ENCODE measurements at regions not wholly inside any gene's neighbourhood (a gene's known extent, or its start where the extent isn't known, plus 50 kb on each side); places are given as distances from the start of the nearest gene placed in this dataset.

DNA sequence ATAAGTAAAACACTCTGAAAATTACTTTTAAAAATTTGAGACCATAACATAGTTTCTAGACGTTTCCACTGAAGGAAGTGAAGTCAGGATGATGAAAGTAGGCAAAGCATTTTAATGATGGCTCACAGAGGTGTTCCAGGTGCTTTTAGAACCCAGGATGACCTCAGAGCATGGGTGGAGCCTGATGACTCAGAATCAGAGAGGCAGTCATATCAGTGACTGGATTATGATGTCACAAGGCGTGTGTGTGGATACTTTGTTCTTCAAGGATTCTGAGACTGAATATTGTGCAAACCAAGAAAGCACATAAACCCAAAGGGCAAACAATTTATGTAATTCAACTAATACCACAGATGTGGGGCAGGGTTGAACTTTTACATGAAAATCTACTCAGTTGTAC, 200.2 kb upstream of the FOXN2 start:
- peak; percentile 59 to 92 for DNase-seq (ENCODE audit: low read depth in 2 of 2)
- H3K9me3 ChIP-seq (ENCODE audit: control insufficient read depth, insufficient read depth, low read depth, low read length) = no peaks in the 10 kb centered on the region
- H3K4me3 ChIP-seq (replicated peaks in 1 of 4; ENCODE audit: control extremely low read depth in 1 of 4, insufficient read depth in 1 of 4, low read depth in 3 of 4, low read length in 4 of 4) = no peak overlapping the region
- H3K9ac ChIP-seq (ENCODE audit: insufficient read depth, low read length) = no peak overlapping the region
- no peaks in the 10 kb centered on the region for H4K20me1 ChIP-seq (ENCODE audit: control insufficient read depth, extremely low read depth, insufficient read depth, low read length)
- H2AFZ ChIP-seq (ENCODE audit: low read length) = no peak overlapping the region
- H3K4me2 ChIP-seq (ENCODE audit: extremely low read depth, insufficient read depth, low read length) = no peak overlapping the region
- no peaks in the 10 kb centered on the region for H3K79me2 ChIP-seq (ENCODE audit: control insufficient read depth, insufficient read depth, low read length)
- peaks cover 6% of the 10 kb centered on the region for H3K4me1 ChIP-seq (ENCODE audit: control insufficient read depth, extremely low read depth, insufficient read depth, low read length)
- TF ChIP-seq EZH2 (IDR thresholded peaks at IDR 0.05; ENCODE audit: low read length, missing control alignments) (no peak), CTCF (conservative IDR thresholded peaks at IDR 0.05 in 1 of 2, IDR thresholded peaks at IDR 0.05 in 1 of 2; ENCODE audit: low read depth in 1 of 2, low read length in 2 of 2) (no peak)
- no peaks in the 10 kb centered on the region for H3K27me3 ChIP-seq (ENCODE audit: control insufficient read depth, insufficient read depth, low read length)
- no peak overlapping the region for H3K27ac ChIP-seq (ENCODE audit: insufficient read depth, low read length)
- no peaks in the 10 kb centered on the region for H3K36me3 ChIP-seq (ENCODE audit: control insufficient read depth, insufficient read depth, low read length)

- Histone ChIP-seq H3K4me3 (replicated peaks in 1 of 4; ENCODE audit: control extremely low read depth in 1 of 4, insufficient read depth in 1 of 4, low read depth in 3 of 4, low read length in 4 of 4) (no peak overlapping the region), H3K27me3 (ENCODE audit: control insufficient read depth, insufficient read depth, low read length) (no peaks in the 10 kb centered on the region), H3K79me2 (ENCODE audit: control insufficient read depth, insufficient read depth, low read length) (no peaks in the 10 kb centered on the region), H4K20me1 (ENCODE audit: control insufficient read depth, extremely low read depth, insufficient read depth, low read length) (no peaks in the 10 kb centered on the region), H3K27ac (ENCODE audit: insufficient read depth, low read length) (no peak overlapping the region), H3K4me2 (ENCODE audit: extremely low read depth, insufficient read depth, low read length) (no peak overlapping the region), H3K4me1 (ENCODE audit: control insufficient read depth, extremely low read depth, insufficient read depth, low read length) (peaks cover 3% of the 10 kb centered on the region), H2AFZ (ENCODE audit: low read length) (no peak overlapping the region), H3K9me3 (ENCODE audit: control insufficient read depth, insufficient read depth, low read depth, low read length) (no peaks in the 10 kb centered on the region), H3K36me3 (ENCODE audit: control insufficient read depth, insufficient read depth, low read length) (no peaks in the 10 kb centered on the region), H3K9ac (ENCODE audit: insufficient read depth, low read length) (no peak overlapping the region)
- no peak for DNase-seq (ENCODE audit: low read depth in 2 of 2)
- TF ChIP-seq EZH2 (IDR thresholded peaks at IDR 0.05; ENCODE audit: low read length, missing control alignments) (no peak), CTCF (conservative IDR thresholded peaks at IDR 0.05 in 1 of 2, IDR thresholded peaks at IDR 0.05 in 1 of 2; ENCODE audit: low read depth in 1 of 2, low read length in 2 of 2) (no peak)
Observed at GRCh38 chr2:48116497-48116896, 198.0 kb upstream of the FOXN2 start.

GRCh38 chr2:48118895-48119294, 195.6 kb upstream of the FOXN2 start:
- Histone ChIP-seq H3K9me3 (ENCODE audit: control insufficient read depth, insufficient read depth, low read depth, low read length) (no peaks in the 10 kb centered on the region), H3K36me3 (ENCODE audit: control insufficient read depth, insufficient read depth, low read length) (no peaks in the 10 kb centered on the region), H3K27me3 (ENCODE audit: control insufficient read depth, insufficient read depth, low read length) (no peaks in the 10 kb centered on the region), H3K27ac (ENCODE audit: insufficient read depth, low read length) (no peak overlapping the region), H3K4me1 (ENCODE audit: control insufficient read depth, extremely low read depth, insufficient read depth, low read length) (peaks cover 3% of the 10 kb centered on the region), H3K4me3 (replicated peaks in 1 of 4; ENCODE audit: control extremely low read depth in 1 of 4, insufficient read depth in 1 of 4, low read depth in 3 of 4, low read length in 4 of 4) (no peak overlapping the region), H2AFZ (ENCODE audit: low read length) (no peak overlapping the region), H3K9ac (ENCODE audit: insufficient read depth, low read length) (no peak overlapping the region), H4K20me1 (ENCODE audit: control insufficient read depth, extremely low read depth, insufficient read depth, low read length) (no peaks in the 10 kb centered on the region), H3K4me2 (ENCODE audit: extremely low read depth, insufficient read depth, low read length) (no peak overlapping the region), H3K79me2 (ENCODE audit: control insufficient read depth, insufficient read depth, low read length) (no peaks in the 10 kb centered on the region)
- TF ChIP-seq EZH2 (IDR thresholded peaks at IDR 0.05; ENCODE audit: low read length, missing control alignments) (no peak), CTCF (conservative IDR thresholded peaks at IDR 0.05 in 1 of 2, IDR thresholded peaks at IDR 0.05 in 1 of 2; ENCODE audit: low read depth in 1 of 2, low read length in 2 of 2) (no peak)
- DNase-seq (ENCODE audit: low read depth in 2 of 2) = no peak
